AG04450 (cell line): ENCODE measurements at regions not wholly inside any gene's neighbourhood (a gene's known extent, or its start where the extent isn't known, plus 50 kb on each side); places are given as distances from the start of the nearest gene placed in this dataset.

Source experiments
- CTCF ChIA-PET: fragments of 300-600, 350-600 bp; formaldehyde crosslinking; extraction: SDS; loops from one replicate; lab custom pipeline; 2022; ENCODE audit warnings: antibody characterized with exemption, inconsistent platforms; lab: Charles Lee
- POLR2A ChIA-PET: fragments of 350-600 bp; formaldehyde crosslinking; extraction: SDS; loops from one replicate; lab custom pipeline; 2021; ENCODE audit warnings: antibody characterized with exemption, inconsistent platforms; lab: Yijun Ruan, JAX
- DNase-seq: peaks from one replicate; pipeline ENCODE4 v3.0.0-alpha.2; 2011; ENCODE audit warnings: low read depth, low spot score
- H3K27ac ChIP-seq: one replicate; pipeline ENCODE4 v1.5.1; 2012; ENCODE audit warnings: low read depth, low read length, control low read depth
- H3K27me3 ChIP-seq: one replicate; pipeline ENCODE4 v1.6.0; 2012; ENCODE audit warnings: low read length; ENCODE audit not compliant: control insufficient read depth, insufficient read depth
- H3K4me3 ChIP-seq: 2 replicates; pipeline ENCODE4 v1.5.1; 2011; ENCODE audit warnings: mild to moderate bottlenecking, low read depth, low read length, control low read depth
- H3K9me3 ChIP-seq: 2 replicates; pipeline ENCODE4 v1.5.1; 2012; ENCODE audit warnings: low read length; ENCODE audit not compliant: control insufficient read depth, insufficient read depth
- CTCF ChIP-seq: IDR thresholded peaks from 2 replicates; pipeline ENCODE4 v1.5.1; 2011; ENCODE audit warnings: low read depth, low read length, control low read depth, inconsistent platforms

GRCh38 chr6:27053738-27054137 is 193.8 kb upstream of the PRSS16 start:
- no peak overlapping the region for H3K4me3 ChIP-seq
- ChIA-PET CTCF (no interaction called here), POLR2A (no interaction called here)
- no peak overlapping the region for H3K27ac ChIP-seq
- DNase-seq: no peak
- H3K27me3 ChIP-seq: no peaks in the 10 kb centered on the region
- no peak for TF ChIP-seq CTCF
- H3K9me3 ChIP-seq: no peaks in the 10 kb centered on the region

GRCh38 chr6:27056615-27057014 is 190.9 kb upstream of the PRSS16 start:
- no peaks in the 10 kb centered on the region for H3K27me3 ChIP-seq
- CTCF ChIA-PET: no interaction called here
- POLR2A ChIA-PET: no interaction called here
- H3K4me3 ChIP-seq: no peak overlapping the region
- H3K9me3 ChIP-seq: no peaks in the 10 kb centered on the region
- DNase-seq: no peak
- no peak for TF ChIP-seq CTCF
- no peak overlapping the region for H3K27ac ChIP-seq

GRCh38 chr6:27059621-27060425 is 187.7 kb upstream of the PRSS16 start:
- ChIA-PET CTCF (no interaction called here), POLR2A (no interaction called here)
- Histone ChIP-seq H3K27me3 (no peaks in the 10 kb centered on the region), H3K9me3 (no peaks in the 10 kb centered on the region), H3K4me3 (no peak overlapping the region), H3K27ac (no peak overlapping the region)
- no peak for TF ChIP-seq CTCF
- DNase-seq: no peak

GRCh38 chr6:27061235-27061993 is 186.1 kb upstream of the PRSS16 start:
- no peaks in the 10 kb centered on the region for H3K9me3 ChIP-seq
- H3K27ac ChIP-seq: no peak overlapping the region
- H3K4me3 ChIP-seq: no peak overlapping the region
- ChIA-PET POLR2A (no interaction called here), CTCF (interaction anchor here (0.9 kb wide), 1 partner anchor 17 kb away, joined by 3 read pairs; no protein-coding TSS in a partner anchor)
- H3K27me3 ChIP-seq: no peaks in the 10 kb centered on the region
- DNase-seq: no peak
- no peak for TF ChIP-seq CTCF

- TF ChIP-seq CTCF: no peak
- H3K27ac ChIP-seq: no peak overlapping the region
- no peaks in the 10 kb centered on the region for H3K27me3 ChIP-seq
- ChIA-PET CTCF (no interaction called here), POLR2A (no interaction called here)
- no peaks in the 10 kb centered on the region for H3K9me3 ChIP-seq
- no peak for DNase-seq
- no peak overlapping the region for H3K4me3 ChIP-seq
Measured at GRCh38 chr6:27062755-27063154, 184.7 kb upstream of the PRSS16 start.
